ENCODE measurements at regions not wholly inside any gene's neighbourhood (a gene's known extent, or its start where the extent isn't known, plus 50 kb on each side); places are given as distances from the start of the nearest gene placed in this dataset.
"Not testable (repeated sequence)": the region's sequence is repeated elsewhere in the genome, so short reads cannot be mapped to it uniquely, and the experiment has no call there.

DNA sequence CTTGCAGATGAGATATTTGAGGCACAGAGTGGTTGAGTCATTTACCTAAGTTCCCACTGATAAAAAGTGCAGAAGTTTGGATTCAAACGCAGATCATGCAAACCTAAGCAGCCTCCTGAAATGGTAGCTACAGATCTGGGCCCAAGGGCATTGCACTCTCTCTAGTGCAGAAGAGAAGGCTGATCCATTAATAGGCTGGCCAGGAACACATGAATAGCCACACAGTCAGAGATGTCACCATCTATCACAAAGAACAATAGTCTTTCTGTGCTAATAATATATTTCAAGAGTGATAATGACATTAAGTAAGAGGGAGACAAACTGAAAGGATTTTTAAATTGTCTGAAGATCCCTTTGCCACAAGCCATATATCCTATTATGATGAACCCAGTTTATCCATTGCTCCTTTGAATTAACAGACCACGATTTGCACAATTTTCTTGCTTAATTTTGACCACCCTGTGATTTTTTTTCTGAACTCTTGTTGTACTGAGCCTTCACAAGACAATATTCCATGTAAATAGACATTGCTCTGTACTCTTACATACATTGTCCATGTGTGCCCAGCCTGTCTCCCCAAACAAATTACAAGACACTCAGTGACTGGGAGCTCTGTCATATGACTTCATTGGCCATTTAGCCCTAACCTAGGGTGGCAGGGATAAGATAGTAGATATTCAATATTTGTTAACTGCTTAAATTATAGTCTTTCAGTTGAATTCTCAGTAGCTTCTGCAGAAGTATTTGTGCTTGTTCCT is 112.4 kb upstream of the RBPJ start:
- Mint-ChIP-seq H3K27me3 (peaks cover 13% of the 10 kb centered on the region), H3K4me3 (no peak overlapping the region), H3K4me1 (ENCODE audit: low read depth) (peaks cover 13% of the 10 kb centered on the region), H3K9me3 (ENCODE audit: low read depth) (no peaks in the 10 kb centered on the region), H3K36me3 (no peaks in the 10 kb centered on the region), H3K27ac (no peak overlapping the region)

- H3K27ac Mint-ChIP-seq; H3K4me1 Mint-ChIP-seq (ENCODE audit: low read depth); H3K9me3 Mint-ChIP-seq (ENCODE audit: low read depth); H3K36me3 Mint-ChIP-seq; H3K4me3 Mint-ChIP-seq: not testable (repeated sequence)
- H3K27me3 Mint-ChIP-seq, result peaks cover 19% of the 10 kb centered on the region
Measured at GRCh38 chr4:26209378-26209777, 111.4 kb upstream of the RBPJ start.

- H3K4me1 Mint-ChIP-seq (ENCODE audit: low read depth), result peaks cover 6% of the 10 kb centered on the region
- H3K36me3 Mint-ChIP-seq, result no peaks in the 10 kb centered on the region
- H3K4me3 Mint-ChIP-seq, result no peak overlapping the region
- H3K27ac Mint-ChIP-seq, result no peak overlapping the region
- H3K9me3 Mint-ChIP-seq (ENCODE audit: low read depth), result no peaks in the 10 kb centered on the region
- H3K27me3 Mint-ChIP-seq, result peaks cover 19% of the 10 kb centered on the region
Measured at GRCh38 chr4:26212528-26212927, 108.3 kb upstream of the RBPJ start.

DNA sequence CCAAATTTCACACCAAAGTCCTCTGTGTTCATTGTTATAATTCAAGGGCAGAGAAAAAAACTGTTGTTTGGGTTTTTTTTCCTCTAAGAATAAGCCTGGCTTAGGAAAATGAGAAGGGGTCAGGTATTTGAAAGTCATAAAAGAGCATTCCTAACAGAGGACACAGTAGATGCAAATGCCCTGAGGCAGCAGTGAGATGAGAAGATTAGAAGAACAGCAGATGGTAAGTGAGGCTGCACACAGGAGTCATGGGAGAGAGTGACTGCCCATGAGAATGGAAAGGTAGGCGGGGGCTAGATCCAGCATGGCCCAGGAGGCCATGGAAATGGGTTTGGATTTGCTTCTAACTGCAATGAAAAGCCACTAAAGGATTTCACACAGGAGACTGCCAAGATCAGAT is 107.5 kb upstream of the RBPJ start:
- H3K27me3 Mint-ChIP-seq, result peaks cover 19% of the 10 kb centered on the region
- H3K9me3 Mint-ChIP-seq (ENCODE audit: low read depth), result no peaks in the 10 kb centered on the region
- no peak overlapping the region for H3K27ac Mint-ChIP-seq
- no peak overlapping the region for H3K4me3 Mint-ChIP-seq
- peaks cover 6% of the 10 kb centered on the region for H3K4me1 Mint-ChIP-seq (ENCODE audit: low read depth)
- H3K36me3 Mint-ChIP-seq, result no peaks in the 10 kb centered on the region

DNA sequence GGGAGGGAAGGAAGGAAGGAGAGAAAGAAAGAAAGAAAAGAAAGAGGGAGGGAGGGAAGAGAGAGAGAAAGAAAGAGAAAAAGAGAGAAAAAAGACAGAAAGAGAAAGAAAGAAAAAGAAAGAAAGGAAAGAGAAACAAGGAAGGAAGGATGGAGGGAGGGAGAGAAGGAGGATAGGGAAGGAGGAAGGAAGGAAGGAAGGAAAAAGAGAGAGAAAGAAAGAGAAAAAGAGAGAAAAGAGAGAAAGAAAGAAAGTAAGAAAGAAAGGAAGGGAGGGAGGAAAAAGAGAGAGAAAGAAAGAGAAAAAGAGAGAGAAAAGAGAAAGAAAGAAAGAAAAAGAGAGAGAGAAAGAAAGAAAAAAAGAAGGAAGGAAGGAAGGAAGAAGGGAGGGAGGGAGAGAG is 105.8 kb upstream of the RBPJ start:
- Mint-ChIP-seq H3K4me1 (ENCODE audit: low read depth) (peaks cover 6% of the 10 kb centered on the region), H3K27me3 (peaks cover 16% of the 10 kb centered on the region), H3K36me3 (no peaks in the 10 kb centered on the region), H3K4me3 (no peak overlapping the region), H3K9me3 (ENCODE audit: low read depth) (no peaks in the 10 kb centered on the region), H3K27ac (no peak overlapping the region)

DNA sequence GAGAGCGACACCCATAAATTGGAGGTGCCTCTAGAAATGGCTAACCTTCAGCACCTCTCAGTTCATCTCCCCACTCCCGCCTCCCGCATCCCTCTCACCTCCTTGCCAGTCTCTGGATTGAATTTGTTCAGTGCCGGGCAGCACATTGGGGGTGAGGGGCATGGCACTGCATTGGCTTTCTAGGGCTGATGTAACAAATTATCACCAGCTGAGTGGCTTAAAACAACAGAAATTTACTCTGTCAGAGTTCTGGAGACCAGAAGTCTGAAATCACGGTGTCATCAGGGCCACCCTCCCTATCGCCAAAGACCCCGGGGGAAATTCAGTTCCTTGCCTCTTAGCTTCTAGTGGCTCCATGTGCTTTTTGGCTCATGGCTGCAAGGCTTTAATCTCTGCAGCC is 105.1 kb upstream of the RBPJ start:
- Mint-ChIP-seq H3K36me3 (no peaks in the 10 kb centered on the region), H3K27ac (no peak overlapping the region), H3K4me3 (no peak overlapping the region), H3K4me1 (ENCODE audit: low read depth) (peaks cover 6% of the 10 kb centered on the region), H3K9me3 (ENCODE audit: low read depth) (no peaks in the 10 kb centered on the region), H3K27me3 (peaks cover 12% of the 10 kb centered on the region)

GRCh38 chr4:26217481-26217880 is 103.3 kb upstream of the RBPJ start:
- no peak overlapping the region for H3K27ac Mint-ChIP-seq
- peaks cover 8% of the 10 kb centered on the region for H3K27me3 Mint-ChIP-seq
- no peaks in the 10 kb centered on the region for H3K36me3 Mint-ChIP-seq
- no peaks in the 10 kb centered on the region for H3K9me3 Mint-ChIP-seq (ENCODE audit: low read depth)
- peaks cover 6% of the 10 kb centered on the region for H3K4me1 Mint-ChIP-seq (ENCODE audit: low read depth)
- H3K4me3 Mint-ChIP-seq, result no peak overlapping the region

DNA sequence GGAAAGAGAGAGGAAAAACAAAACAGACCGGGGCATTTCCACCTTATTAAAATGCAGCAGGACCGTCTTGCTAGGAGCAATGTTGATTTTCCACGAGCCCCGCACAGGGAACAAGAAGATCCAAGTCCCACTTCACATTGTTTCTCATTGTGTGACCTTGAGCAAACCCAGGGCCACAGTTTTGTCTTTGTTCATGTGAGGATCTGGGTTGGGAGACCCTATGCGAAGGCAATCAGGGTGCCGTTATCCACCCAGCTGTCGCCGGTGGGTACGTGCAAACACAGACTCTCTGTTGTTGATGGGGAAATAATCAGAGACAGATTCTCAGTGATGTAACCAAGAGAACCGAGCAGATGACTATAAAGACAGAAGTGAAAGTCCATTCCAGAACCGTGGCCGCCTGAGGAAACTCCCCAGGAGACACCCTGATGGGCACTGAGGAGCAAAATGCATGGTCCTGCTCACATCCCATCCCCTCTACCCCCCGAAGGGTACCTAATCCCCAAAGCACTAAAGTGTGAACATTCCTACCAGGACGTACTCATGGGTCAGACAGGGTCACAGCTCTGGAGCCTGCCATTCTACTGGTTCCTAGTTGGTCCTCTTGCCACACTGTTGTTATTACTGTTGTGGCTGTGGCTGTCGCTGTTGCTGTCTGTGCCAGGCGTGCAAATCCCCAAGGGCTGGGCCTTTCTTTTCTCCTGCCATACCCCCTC is 102.7 kb upstream of the RBPJ start:
- Mint-ChIP-seq H3K36me3 (no peaks in the 10 kb centered on the region), H3K27ac (no peak overlapping the region), H3K9me3 (ENCODE audit: low read depth) (no peaks in the 10 kb centered on the region), H3K4me1 (ENCODE audit: low read depth) (peaks cover 6% of the 10 kb centered on the region), H3K27me3 (peaks cover 8% of the 10 kb centered on the region), H3K4me3 (no peak overlapping the region)

GRCh38 chr4:26218677-26219605 is 101.9 kb upstream of the RBPJ start:
- H3K4me1 Mint-ChIP-seq (ENCODE audit: low read depth), result peaks cover 2% of the 10 kb centered on the region
- H3K27ac Mint-ChIP-seq, result no peak overlapping the region
- H3K36me3 Mint-ChIP-seq, result no peaks in the 10 kb centered on the region
- H3K4me3 Mint-ChIP-seq, result no peak overlapping the region
- no peaks in the 10 kb centered on the region for H3K9me3 Mint-ChIP-seq (ENCODE audit: low read depth)
- peaks cover under 1% of the 10 kb centered on the region for H3K27me3 Mint-ChIP-seq

GRCh38 chr4:26220696-26221095 is 100.1 kb upstream of the RBPJ start:
- Mint-ChIP-seq H3K27ac (no peak overlapping the region), H3K27me3 (no peaks in the 10 kb centered on the region)

DNA sequence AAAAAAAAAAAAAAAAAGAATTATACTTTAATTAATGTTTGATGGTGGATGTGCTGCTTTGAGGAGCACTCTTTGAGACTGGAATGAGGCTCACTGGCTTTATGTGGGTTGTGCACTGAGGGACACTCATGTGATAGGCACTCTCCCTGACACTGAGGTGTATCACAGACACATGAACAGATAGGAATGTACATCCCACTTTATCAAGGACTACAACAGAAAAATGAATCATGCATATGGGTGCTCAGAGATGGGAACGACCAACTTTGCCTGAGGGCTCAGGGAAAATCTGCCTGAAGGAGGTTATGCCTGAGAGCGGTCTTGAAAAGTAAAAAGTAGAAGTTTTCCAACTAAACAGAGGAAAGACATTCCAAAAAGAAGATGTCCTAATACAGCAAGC is 97.7 kb upstream of the RBPJ start:
- H3K4me1 Mint-ChIP-seq (ENCODE audit: low read depth), result no peaks in the 10 kb centered on the region

More at GRCh38 chr4:26220696-26221095, 100.1 kb upstream of the RBPJ start:
- Mint-ChIP-seq H3K36me3 (no peaks in the 10 kb centered on the region), H3K4me1 (ENCODE audit: low read depth) (no peaks in the 10 kb centered on the region), H3K9me3 (ENCODE audit: low read depth) (no peaks in the 10 kb centered on the region), H3K4me3 (no peak overlapping the region)

GRCh38 chr4:26226629-26227376 is 94.0 kb upstream of the RBPJ start:
- no peaks in the 10 kb centered on the region for H3K4me1 Mint-ChIP-seq (ENCODE audit: low read depth)
- no peak overlapping the region for H3K27ac Mint-ChIP-seq
- H3K27me3 Mint-ChIP-seq, result peaks cover 3% of the 10 kb centered on the region

More for the DNA sequence above, 97.7 kb upstream of the RBPJ start:
- Mint-ChIP-seq H3K36me3 (no peaks in the 10 kb centered on the region), H3K9me3 (ENCODE audit: low read depth) (no peaks in the 10 kb centered on the region), H3K27me3 (no peaks in the 10 kb centered on the region), H3K27ac (no peak overlapping the region), H3K4me3 (no peak overlapping the region)

DNA sequence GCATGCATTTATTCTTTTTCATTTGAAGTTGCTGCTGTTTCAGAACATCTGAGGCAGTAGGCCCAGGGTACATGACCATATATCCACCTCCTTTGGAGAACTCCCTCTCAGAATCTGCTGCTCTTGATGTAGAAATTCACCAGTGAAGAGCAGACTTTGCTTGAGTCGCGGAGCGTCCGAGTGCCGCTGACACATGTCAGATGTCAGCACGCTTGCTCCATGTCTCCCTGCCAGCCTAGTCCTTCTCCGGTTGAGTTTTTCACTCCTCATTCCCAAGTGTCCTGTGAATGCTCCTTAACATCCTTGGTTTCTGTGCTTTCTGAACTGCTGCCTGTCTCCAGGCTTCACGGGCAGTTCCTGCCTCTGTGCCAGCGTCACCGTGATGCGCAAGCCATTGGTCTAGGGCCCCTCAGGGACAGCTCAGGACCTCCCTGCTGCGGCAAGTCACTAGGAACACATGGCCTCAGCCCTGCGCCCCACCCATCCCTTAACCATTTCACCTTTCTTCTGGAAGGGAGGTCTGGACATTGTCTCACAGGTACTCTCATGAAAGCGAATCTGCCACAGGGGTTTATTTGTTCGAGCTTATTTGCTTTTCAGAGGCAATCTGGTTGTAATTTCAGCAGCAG is 93.1 kb upstream of the RBPJ start:
- H3K36me3 Mint-ChIP-seq, result no peaks in the 10 kb centered on the region
- no peaks in the 10 kb centered on the region for H3K4me1 Mint-ChIP-seq (ENCODE audit: low read depth)
- no peak overlapping the region for H3K27ac Mint-ChIP-seq
- no peak overlapping the region for H3K4me3 Mint-ChIP-seq
- H3K9me3 Mint-ChIP-seq (ENCODE audit: low read depth), result no peaks in the 10 kb centered on the region
- peaks cover 3% of the 10 kb centered on the region for H3K27me3 Mint-ChIP-seq

More at GRCh38 chr4:26226629-26227376, 94.0 kb upstream of the RBPJ start:
- Mint-ChIP-seq H3K4me3 (no peak overlapping the region), H3K9me3 (ENCODE audit: low read depth) (no peaks in the 10 kb centered on the region), H3K36me3 (no peaks in the 10 kb centered on the region)

DNA sequence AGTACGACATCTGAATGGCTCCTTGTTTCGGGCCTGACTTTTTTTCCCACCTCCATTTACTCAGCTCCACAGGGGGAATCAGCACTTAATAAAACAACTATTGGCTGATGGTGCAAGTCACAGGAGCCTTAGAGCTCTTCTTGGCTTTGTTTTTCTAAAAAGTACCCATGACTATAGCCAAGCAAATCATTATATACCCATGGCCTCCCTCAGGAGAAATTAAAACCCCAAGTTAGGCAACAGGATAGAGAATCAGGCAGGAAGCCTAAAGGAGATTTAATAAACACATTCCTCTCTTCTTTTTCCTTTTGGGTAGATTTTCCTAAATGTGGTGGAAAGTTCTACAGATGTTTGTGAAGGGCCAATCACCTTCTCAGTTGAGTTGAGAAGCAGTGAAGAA is 91.9 kb upstream of the RBPJ start:
- no peak overlapping the region for H3K27ac Mint-ChIP-seq
- peaks cover 3% of the 10 kb centered on the region for H3K27me3 Mint-ChIP-seq
- H3K36me3 Mint-ChIP-seq, result no peaks in the 10 kb centered on the region
- no peak overlapping the region for H3K4me3 Mint-ChIP-seq
- H3K4me1 Mint-ChIP-seq (ENCODE audit: low read depth), result peaks cover 9% of the 10 kb centered on the region
- H3K9me3 Mint-ChIP-seq (ENCODE audit: low read depth), result no peaks in the 10 kb centered on the region

Data from activated naive CD8-positive, alpha-beta T cell (primary cell).